Heart right ventricle (tissue), 16 donors: ENCODE measurements at regions not wholly inside any gene's neighbourhood (a gene's known extent, or its start where the extent isn't known, plus 50 kb on each side); places are given as distances from the start of the nearest gene placed in this dataset.

Experiments used
- ATAC-seq, 8 donors: fragments of 200-7000 bp; cut with Tn5 transposase; one replicate each; pipeline ENCODE4 v1.9.1; 2020; ENCODE audit warnings: mild to moderate bottlenecking in 8 of 8, moderate library complexity in 8 of 8, moderate number of reproducible peaks in 1 of 8
- DNase-seq, 2 donors: peaks; one replicate each; pipeline ENCODE4 v3.0.0-alpha.2; 2020
- H3K27ac ChIP-seq, 10 donors: fragments of 200-600 bp; sonication (generic) in 2 of 10; one replicate each; pipeline versions ENCODE4 v1.5.0 to v1.8.0; 2020 to 2022; ENCODE audit warnings: mild to moderate bottlenecking in 3 of 10
- H3K27me3 ChIP-seq, 7 donors: fragments of 200-600 bp; one replicate each; pipeline ENCODE4 v1.8.0; 2021 to 2022; ENCODE audit warnings: mild to moderate bottlenecking in 2 of 7
- H3K36me3 ChIP-seq, 9 donors: fragments of 200-600 bp; sonication (generic) in 1 of 9; one replicate each; pipeline versions ENCODE4 v1.5.0 to v1.8.0; 2020 to 2022; ENCODE audit warnings: mild to moderate bottlenecking in 2 of 9
- H3K4me1 ChIP-seq, 9 donors: fragments of 200-600 bp; sonication (generic) in 1 of 9; one replicate each; pipeline versions ENCODE4 v1.5.0 to v1.8.0; 2020 to 2022; ENCODE audit warnings: mild to moderate bottlenecking in 4 of 9
- H3K4me3 ChIP-seq, 10 donors: fragments of 200-600 bp; sonication (generic) in 2 of 10; one replicate each; pipeline versions ENCODE4 v1.5.0 to v1.8.0; 2020 to 2022; ENCODE audit warnings: mild to moderate bottlenecking in 7 of 10, moderate library complexity in 2 of 10
- H3K9me3 ChIP-seq, 11 donors: fragments of 200-600 bp in 10 of 11; sonication (generic) in 2 of 11; one replicate each; pipeline versions ENCODE4 v1.5.0 to v1.8.0; 2013 to 2022; ENCODE audit warnings: mild to moderate bottlenecking in 2 of 11, control low read depth in 1 of 11, moderate library complexity in 1 of 11
- CTCF ChIP-seq, 9 donors: fragments of 200-600 bp; sonication (generic) in 2 of 9; IDR thresholded peaks; one replicate each; pipeline versions ENCODE4 v1.5.0 to v1.8.0; 2021 to 2022; ENCODE audit warnings: antibody characterized with exemption in 9 of 9, mild to moderate bottlenecking in 5 of 9, moderate library complexity in 1 of 9
- WGBS, 2 donors: extraction: QIAGEN DNeasy Blood & Tissue Kit; methylation state at CpG; one replicate each; pipeline ENCODE4 v1.1.7; 2013; ENCODE audit warnings: inconsistent platforms in 1 of 2; 5-methylcytosine and 5-hydroxymethylcytosine counted together
- intact Hi-C, 10 donors: fragments of 100-400 bp; cut with DNase I; formaldehyde crosslinking; loops; one replicate each; pipeline versions ENCODE4 v1.11.1 to v1.14.2; 2022
- donor health status: Arrhythmogenic right ventricular cardiomyopathy.
- donor health status: ischemic (EF 13 %, LVEDD 7.1; RV severe dilation, severe dysfunction).
- donor health status: healthy with polysubstance abuse.
- donor health status: DM: no; HTN: yes; CAD: no.
- donor health status: DM: no; HTN: no; CAD: no.
- donor health status: ischemic (EF 25% LVEDD 6.9; RV normal size, moderate dysfunction).
- donor health status: ischemic (EF 25% LVEDD 5.7; RV mildly dilated, moderate dysfunction).
- donor health status: healthy.
- donor health status: DM: yes; HTN: yes; CAD: no.
- donor health status: Ischemic cardiomyopathy.
- donor health status: ischemic (EF 35%, LVEDD 5.7; RV mildly dilated, moderate dysfunction).
- donor health status: nonischemic (EF 11% LVEDD 7.7; RV severe dilation, severe dysfunction).
- donor health status: DM: yes; HTN: yes; CAD: no.
- donor health status: PGD.
- donor health status: ischemic (EF 29% LVEDD 5.4; RV normal size, mild dysfunction).
- donor health status: nonischemic (EF 23%, LVEDD 6.1; RV moderate dilation, normal function).

- H3K9me3 ChIP-seq: no peaks in the 10 kb centered on the region
- intact Hi-C loops: loop anchor here in 3 of 10 donors (10.0 kb wide), 3 partner anchors 87 to 577 kb away; no protein-coding TSS in a partner anchor
- no peak for ATAC-seq
These were observed 53.9 kb upstream of the NFE2L3 start for GRCh38 chr7:26097837-26098668.

GRCh38 chr7:26099236-26099635, 52.8 kb upstream of the NFE2L3 start:
- Histone ChIP-seq H3K27ac (no peak overlapping the region), H3K27me3 (peaks cover 0 to 5% (median 0%) of the 10 kb centered on the region in 7 donors), H3K36me3 (no peaks in the 10 kb centered on the region), H3K4me1 (peaks cover 0 to 3% (median 0%) of the 10 kb centered on the region in 9 donors), H3K9me3 (no peaks in the 10 kb centered on the region), H3K4me3 (no peak overlapping the region)
- no peak for TF ChIP-seq CTCF (IDR thresholded peaks at IDR 0.05)
- DNase-seq (no peak), ATAC-seq (no peak)
- 91 to 93% methylated on average over 7 of the region's 7 CpGs for WGBS, 2 donors
- intact Hi-C loops: loop anchor here in 3 of 10 donors (10.0 kb wide), 3 partner anchors 86 to 576 kb away; no protein-coding TSS in a partner anchor

More at GRCh38 chr7:26097837-26098668, 53.9 kb upstream of the NFE2L3 start:
- Histone ChIP-seq H3K27me3 (peaks cover 0 to 8% (median 0%) of the 10 kb centered on the region in 7 donors), H3K36me3 (no peaks in the 10 kb centered on the region), H3K4me1 (no peaks in the 10 kb centered on the region), H3K27ac (no peak overlapping the region), H3K4me3 (no peak overlapping the region)
- WGBS, 2 donors: 82 to 83% methylated on average over 7 of the region's 7 CpGs
- no peak for DNase-seq
- TF ChIP-seq CTCF (IDR thresholded peaks at IDR 0.05): no peak

- ATAC-seq: peak in 4 of 8 donors; percentile 34 to 81 (median 59)
- H3K27ac ChIP-seq: peak overlapping the region in 3 of 10 donors; percentile 7 to 81 (median 39)
- WGBS, 2 donors: 78 to 81% methylated on average over 16 to 17 of the region's 17 CpGs
- H3K4me3 ChIP-seq: peak overlapping the region in 1 of 10 donors; percentile 26
- no peaks in the 10 kb centered on the region for H3K9me3 ChIP-seq
- intact Hi-C loops: no loop called here
- H3K27me3 ChIP-seq: no peaks in the 10 kb centered on the region
- H3K36me3 ChIP-seq: no peaks in the 10 kb centered on the region
- peaks cover 0 to 3% (median 0%) of the 10 kb centered on the region in 9 donors for H3K4me1 ChIP-seq
- no peak for DNase-seq
- TF ChIP-seq CTCF (IDR thresholded peaks at IDR 0.05): no peak
These were observed 51.3 kb upstream of the NFE2L3 start for GRCh38 chr7:26100406-26101339.
